Tibial artery (tissue), 4 donors: ENCODE measurements at regions not wholly inside any gene's neighbourhood (a gene's known extent, or its start where the extent isn't known, plus 50 kb on each side); places are given as distances from the start of the nearest gene placed in this dataset.

Source experiments
- DNase-seq, 2 donors: peaks; one replicate each; pipeline ENCODE4 v3.0.0-alpha.2; 2019
- H3K27ac ChIP-seq, 2 donors: fragments of 200-600 bp; sonication (generic) in 1 of 2; 1 replicate in 1 of 2; 2 replicates in 1 of 2; pipeline ENCODE4 v1.5.1; 2018 to 2019; ENCODE audit warnings: mild to moderate bottlenecking in 1 of 2
- H3K27me3 ChIP-seq, 2 donors: fragments of 200-600 bp; sonication (generic) in 1 of 2; one replicate each; pipeline versions ENCODE4 v1.5.1 to v1.6.0; 2016 to 2019
- H3K36me3 ChIP-seq, 3 donors: fragments of 200-600 bp; sonication (generic) in 2 of 3; one replicate each; pipeline ENCODE4 v1.5.1; 2016 to 2019; ENCODE audit warnings: mild to moderate bottlenecking in 2 of 3
- H3K4me1 ChIP-seq, 4 donors: fragments of 200-600 bp; sonication (generic) in 2 of 4; 1 replicate in 3 of 4; 2 replicates in 1 of 4; pipeline ENCODE4 v1.5.1; 2016 to 2019
- H3K4me3 ChIP-seq, 2 donors: fragments of 200-600 bp; sonication (generic) in 1 of 2; 1 replicate in 1 of 2; 2 replicates in 1 of 2; pipeline ENCODE4 v1.5.1; 2018 to 2019; ENCODE audit warnings: mild to moderate bottlenecking in 2 of 2
- H3K9me3 ChIP-seq, 3 donors: fragments of 200-600 bp; sonication (generic) in 1 of 3; one replicate each; pipeline ENCODE4 v1.5.1; 2016 to 2019
- intact Hi-C: fragments of 100-400 bp; cut with DNase I; formaldehyde crosslinking; loops from one replicate; pipeline ENCODE4 v1.15.0; 2023; ENCODE audit warnings: low total_unique reads
- TF ChIP-seq, protein P1 (sequence below), 2 experiments: fragments of 200-600 bp in 1 of 2; fragments of 450-650 bp in 1 of 2; IDR thresholded peaks; one replicate each; pipeline ENCODE4 v1.5.1; 2017 to 2019; ENCODE audit warnings: antibody characterized with exemption in 2 of 2, mild to moderate bottlenecking in 1 of 2, moderate library complexity in 1 of 2

DNA sequence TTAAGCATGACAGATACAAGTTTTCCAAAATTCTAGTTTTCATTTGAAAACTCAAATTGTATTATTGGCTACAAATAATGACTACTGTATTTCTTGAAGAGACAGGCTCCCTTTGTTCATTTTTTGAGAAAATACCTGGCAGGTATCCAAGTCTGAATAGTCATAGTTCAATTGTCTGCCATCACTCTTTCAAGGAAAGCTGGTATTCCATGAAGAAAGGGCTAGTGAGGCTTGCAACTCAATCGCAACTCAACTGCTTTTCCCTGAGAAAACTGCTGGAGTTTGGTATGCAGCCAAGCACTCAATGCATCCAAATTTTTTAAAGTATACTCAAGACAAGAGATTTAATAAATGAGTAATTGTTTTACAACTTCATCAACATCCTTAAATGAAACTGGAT lies 61.4 kb upstream of the TRIO start:
- no peaks in the 10 kb centered on the region for H3K27me3 ChIP-seq
- TF ChIP-seq, protein P1, sequence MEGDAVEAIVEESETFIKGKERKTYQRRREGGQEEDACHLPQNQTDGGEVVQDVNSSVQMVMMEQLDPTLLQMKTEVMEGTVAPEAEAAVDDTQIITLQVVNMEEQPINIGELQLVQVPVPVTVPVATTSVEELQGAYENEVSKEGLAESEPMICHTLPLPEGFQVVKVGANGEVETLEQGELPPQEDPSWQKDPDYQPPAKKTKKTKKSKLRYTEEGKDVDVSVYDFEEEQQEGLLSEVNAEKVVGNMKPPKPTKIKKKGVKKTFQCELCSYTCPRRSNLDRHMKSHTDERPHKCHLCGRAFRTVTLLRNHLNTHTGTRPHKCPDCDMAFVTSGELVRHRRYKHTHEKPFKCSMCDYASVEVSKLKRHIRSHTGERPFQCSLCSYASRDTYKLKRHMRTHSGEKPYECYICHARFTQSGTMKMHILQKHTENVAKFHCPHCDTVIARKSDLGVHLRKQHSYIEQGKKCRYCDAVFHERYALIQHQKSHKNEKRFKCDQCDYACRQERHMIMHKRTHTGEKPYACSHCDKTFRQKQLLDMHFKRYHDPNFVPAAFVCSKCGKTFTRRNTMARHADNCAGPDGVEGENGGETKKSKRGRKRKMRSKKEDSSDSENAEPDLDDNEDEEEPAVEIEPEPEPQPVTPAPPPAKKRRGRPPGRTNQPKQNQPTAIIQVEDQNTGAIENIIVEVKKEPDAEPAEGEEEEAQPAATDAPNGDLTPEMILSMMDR (IDR thresholded peaks at IDR 0.05), result no peak
- H3K36me3 ChIP-seq, result no peaks in the 10 kb centered on the region
- no peak overlapping the region for H3K4me3 ChIP-seq
- no peak for DNase-seq
- intact Hi-C loops, result no loop called here
- H3K4me1 ChIP-seq, result no peaks in the 10 kb centered on the region
- peaks cover 0 to 4% (median 0%) of the 10 kb centered on the region in 3 donors for H3K9me3 ChIP-seq
- H3K27ac ChIP-seq, result no peak overlapping the region

DNA sequence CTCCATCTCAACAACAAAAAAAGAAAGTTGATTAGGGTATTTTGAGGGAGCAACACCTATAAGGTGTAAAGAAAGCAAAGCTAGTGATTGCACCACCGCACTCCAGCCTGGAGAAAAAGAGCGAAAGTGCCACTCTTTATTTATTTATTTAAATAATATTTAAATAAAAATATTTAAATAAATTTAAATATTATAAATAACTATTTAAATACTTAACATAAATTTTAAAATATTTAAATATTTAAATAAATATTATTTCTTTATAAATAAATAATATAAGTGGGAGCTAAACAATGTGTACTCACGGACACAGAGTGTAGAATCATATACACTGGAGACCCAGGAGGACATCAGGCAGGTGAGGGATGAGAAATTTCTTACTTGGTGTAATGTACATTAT lies 64.4 kb upstream of the TRIO start:
- Histone ChIP-seq H3K9me3 (peaks cover 0 to 4% (median 0%) of the 10 kb centered on the region in 3 donors), H3K4me3 (no peak overlapping the region), H3K4me1 (no peaks in the 10 kb centered on the region), H3K27me3 (no peaks in the 10 kb centered on the region), H3K36me3 (no peaks in the 10 kb centered on the region), H3K27ac (no peak overlapping the region)
- TF ChIP-seq, protein P1 (IDR thresholded peaks at IDR 0.05), result no peak
- DNase-seq, result no peak
- intact Hi-C loops, result no loop called here

DNA sequence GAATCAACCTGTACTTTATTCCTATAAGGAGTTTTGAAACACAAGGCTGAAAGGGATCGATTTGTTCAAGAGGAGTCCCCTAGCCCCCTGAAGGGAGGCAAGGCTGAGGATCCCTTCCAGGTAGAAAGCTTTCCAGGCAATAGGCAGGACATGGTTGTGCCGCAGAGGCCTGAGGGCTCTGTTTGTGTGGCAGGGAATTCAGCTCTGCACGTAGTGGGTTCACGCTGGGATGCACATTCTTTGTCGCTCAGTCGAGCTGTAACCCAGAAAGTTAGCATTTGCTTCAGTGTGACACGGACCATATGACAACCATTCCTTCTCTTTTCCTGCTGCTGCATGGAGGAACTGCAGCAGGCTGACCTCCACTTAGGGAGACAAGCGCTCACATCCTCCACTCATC lies 65.6 kb upstream of the TRIO start:
- H3K4me1 ChIP-seq, result no peaks in the 10 kb centered on the region
- intact Hi-C loops, result no loop called here
- H3K27ac ChIP-seq, result no peak overlapping the region
- TF ChIP-seq, protein P1 (IDR thresholded peaks at IDR 0.05), result no peak
- H3K9me3 ChIP-seq, result peaks cover 0 to 3% (median 0%) of the 10 kb centered on the region in 3 donors
- no peaks in the 10 kb centered on the region for H3K27me3 ChIP-seq
- H3K36me3 ChIP-seq, result no peaks in the 10 kb centered on the region
- DNase-seq, result no peak
- no peak overlapping the region for H3K4me3 ChIP-seq

DNA sequence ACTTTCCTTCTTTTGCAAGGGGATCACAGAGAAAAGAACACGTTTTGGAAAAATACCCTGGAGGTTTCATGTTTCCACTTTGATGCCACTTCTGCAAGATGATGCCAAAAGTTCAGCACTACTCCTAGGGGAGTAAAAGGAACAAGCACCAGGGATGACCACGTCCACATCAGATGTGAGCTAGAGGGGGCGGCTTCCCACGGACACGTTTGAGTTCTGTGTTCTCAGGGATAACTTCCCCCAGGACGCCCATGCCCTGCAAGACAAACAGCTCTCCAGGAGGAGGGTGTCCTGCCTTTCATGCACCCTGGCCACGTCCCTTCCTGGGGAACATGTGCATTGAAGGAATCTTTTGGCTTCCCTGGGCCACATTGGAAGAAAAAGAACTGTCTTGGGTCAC lies 66.6 kb upstream of the TRIO start:
- no peak for DNase-seq
- Histone ChIP-seq H3K36me3 (no peaks in the 10 kb centered on the region), H3K4me1 (no peaks in the 10 kb centered on the region), H3K9me3 (no peaks in the 10 kb centered on the region), H3K4me3 (no peak overlapping the region), H3K27ac (no peak overlapping the region), H3K27me3 (no peaks in the 10 kb centered on the region)
- intact Hi-C loops, result no loop called here
- TF ChIP-seq, protein P1 (IDR thresholded peaks at IDR 0.05), result no peak

DNA sequence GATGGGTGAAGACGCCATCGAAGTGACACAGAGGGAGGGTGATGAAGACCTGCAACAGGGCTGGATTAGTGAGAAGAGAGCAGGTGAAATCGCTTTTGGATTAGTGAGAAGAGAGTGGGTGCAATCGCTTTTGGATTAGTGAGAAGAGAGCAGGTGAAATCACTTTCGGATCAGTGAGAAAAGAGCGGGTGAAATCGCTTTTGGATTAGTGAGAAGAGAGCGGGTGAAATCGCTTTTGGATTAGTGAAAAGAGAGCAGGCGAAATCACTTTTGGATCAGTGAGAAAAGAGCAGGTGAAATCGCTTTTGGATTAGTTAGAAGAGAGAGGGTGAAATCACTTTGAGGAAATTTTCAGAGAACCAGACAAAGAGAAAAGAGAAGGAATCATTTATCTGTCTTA lies 67.2 kb upstream of the TRIO start:
- H3K4me1 ChIP-seq, result no peaks in the 10 kb centered on the region
- no peaks in the 10 kb centered on the region for H3K27me3 ChIP-seq
- TF ChIP-seq, protein P1 (IDR thresholded peaks at IDR 0.05), result no peak
- intact Hi-C loops, result no loop called here
- no peaks in the 10 kb centered on the region for H3K9me3 ChIP-seq
- DNase-seq, result no peak
- H3K4me3 ChIP-seq, result no peak overlapping the region
- no peaks in the 10 kb centered on the region for H3K36me3 ChIP-seq
- H3K27ac ChIP-seq, result no peak overlapping the region

DNA sequence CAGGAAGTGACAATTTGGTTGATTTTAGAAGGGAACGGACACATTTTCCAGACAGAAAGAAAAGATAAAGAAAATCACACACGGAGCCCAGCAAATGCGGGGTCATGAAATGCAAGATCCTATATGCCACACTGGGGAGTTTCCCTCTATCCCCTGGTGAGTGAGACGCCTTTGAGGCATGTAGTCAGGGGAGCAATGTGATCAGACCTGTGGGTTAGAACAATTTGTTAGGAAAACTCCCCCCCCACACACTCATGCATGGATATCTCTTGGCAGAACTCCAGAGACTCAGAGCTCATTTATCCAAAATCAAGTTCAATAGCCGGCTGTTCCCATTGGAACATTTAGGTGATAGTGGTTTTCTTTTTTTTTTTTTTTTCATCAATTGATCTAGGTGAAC lies 71.7 kb upstream of the TRIO start:
- no peak overlapping the region for H3K27ac ChIP-seq
- no peak for DNase-seq
- intact Hi-C loops, result no loop called here
- TF ChIP-seq, protein P1 (IDR thresholded peaks at IDR 0.05), result no peak
- H3K4me1 ChIP-seq, result no peaks in the 10 kb centered on the region
- H3K4me3 ChIP-seq, result no peak overlapping the region
- no peaks in the 10 kb centered on the region for H3K36me3 ChIP-seq
- H3K9me3 ChIP-seq, result no peaks in the 10 kb centered on the region
- no peaks in the 10 kb centered on the region for H3K27me3 ChIP-seq
